ENCODE measurements at regions not wholly inside any gene's neighbourhood (a gene's known extent, or its start where the extent isn't known, plus 50 kb on each side); places are given as distances from the start of the nearest gene placed in this dataset.

DNA sequence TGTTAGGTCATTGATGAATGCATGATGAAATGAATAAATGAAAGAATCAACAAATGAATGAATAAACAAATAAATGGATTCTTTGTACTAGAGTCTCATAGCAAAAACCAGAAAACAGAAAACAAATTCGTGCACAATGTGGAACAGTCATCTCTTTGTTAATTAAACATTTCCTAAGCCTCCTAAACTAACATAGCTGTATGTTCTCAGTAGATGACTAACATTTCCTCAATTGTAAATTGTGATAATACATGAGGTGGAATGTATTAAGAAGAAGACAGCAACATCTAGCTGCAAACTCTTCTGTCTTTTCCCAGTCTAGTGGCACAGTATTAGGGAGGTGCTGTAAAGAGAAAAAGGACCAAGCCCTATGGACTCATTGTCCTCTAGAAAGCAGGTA lies 1021.0 kb downstream of the MCTP2 start:
- DNase-seq (ENCODE audit: low spot score), result no peak

- no peak for DNase-seq (ENCODE audit: low spot score)
Measured at GRCh38 chr15:95254263-95254662, 1022.9 kb downstream of the MCTP2 start.

DNA sequence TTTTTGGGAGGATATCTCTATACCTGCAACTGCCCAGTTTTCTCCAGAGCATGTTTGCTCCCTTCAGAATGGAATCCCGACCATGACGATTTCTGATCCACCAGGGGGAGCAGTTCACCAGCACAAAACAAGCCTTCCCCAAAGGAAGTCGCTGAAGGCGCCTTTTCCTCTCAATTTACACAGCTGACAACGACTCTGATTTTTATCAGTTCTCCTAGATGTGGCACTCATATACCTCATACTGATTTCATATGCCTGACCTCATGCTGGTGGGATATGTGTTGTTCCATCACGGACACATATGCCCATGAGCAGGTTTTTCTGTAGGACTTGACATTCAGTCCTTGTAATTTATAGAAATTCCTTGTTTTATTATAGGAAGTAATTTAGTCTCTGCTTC lies 1028.2 kb downstream of the MCTP2 start:
- peak; percentile 43 for DNase-seq (ENCODE audit: low spot score)

DNA sequence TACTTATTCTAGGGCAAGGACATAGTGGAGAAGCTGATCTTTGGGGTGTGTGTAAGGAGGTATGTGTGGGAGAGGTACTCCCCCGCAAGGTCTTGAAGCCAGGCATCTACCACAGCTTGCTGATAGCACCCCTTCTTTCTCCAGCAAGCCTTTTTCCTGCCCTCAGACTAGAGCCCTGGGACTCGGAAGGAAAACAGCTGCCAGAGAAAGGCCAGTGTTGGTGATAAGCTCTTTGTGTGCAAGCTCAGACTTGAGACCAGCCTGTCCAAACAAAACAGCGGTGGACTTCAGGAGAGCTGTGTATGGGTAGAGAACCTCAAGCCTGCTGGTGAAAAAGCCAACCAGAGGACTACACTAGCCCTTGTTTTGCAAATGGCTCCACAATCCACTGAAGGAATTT lies 1028.6 kb downstream of the MCTP2 start:
- no peak for DNase-seq (ENCODE audit: low spot score)

DNA sequence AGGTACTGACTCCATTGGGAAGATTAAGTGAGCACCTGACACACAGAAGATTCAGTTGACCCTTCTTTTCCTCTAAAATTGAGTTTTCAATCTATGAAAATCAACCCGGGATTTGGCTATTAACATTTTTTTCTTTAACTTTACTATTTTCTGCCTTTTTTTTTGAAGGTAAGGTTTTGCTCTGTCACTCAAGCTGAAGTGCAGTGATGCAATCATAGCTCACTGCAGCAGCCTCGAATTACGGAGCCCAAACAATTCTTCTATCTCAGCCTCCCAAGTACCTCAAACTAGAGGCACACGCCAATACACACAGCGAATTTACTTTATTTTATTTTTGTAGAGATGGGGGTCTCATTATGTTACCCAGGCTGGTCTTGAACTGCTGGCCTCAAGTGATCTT lies 1029.5 kb downstream of the MCTP2 start:
- DNase-seq (ENCODE audit: low spot score), result no peak

DNA sequence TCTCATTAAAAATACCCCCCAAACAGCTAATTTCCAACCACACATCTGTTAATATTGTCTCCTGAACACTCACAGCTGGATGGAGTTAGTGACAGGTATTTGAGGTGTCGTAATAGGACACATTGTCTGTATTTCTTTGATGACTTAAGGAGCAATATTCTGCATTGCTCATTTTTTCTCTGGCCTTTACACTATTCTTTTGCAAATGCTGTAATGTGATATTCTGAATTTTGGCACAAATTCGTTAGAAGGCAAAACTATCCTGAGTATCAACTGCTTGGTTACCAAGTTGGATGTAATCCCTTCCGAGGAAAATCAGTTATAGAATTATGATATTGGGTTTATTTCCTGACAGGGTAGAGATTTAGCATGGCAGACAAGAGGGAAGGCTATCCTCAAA lies 1030.2 kb downstream of the MCTP2 start:
- DNase-seq (ENCODE audit: low spot score), result no peak

GRCh38 chr15:95261968-95262367 lies 1030.6 kb downstream of the MCTP2 start:
- DNase-seq (ENCODE audit: low spot score), result no peak

GRCh38 chr15:95262866-95263564 lies 1031.7 kb downstream of the MCTP2 start:
- no peak for DNase-seq (ENCODE audit: low spot score)

DNA sequence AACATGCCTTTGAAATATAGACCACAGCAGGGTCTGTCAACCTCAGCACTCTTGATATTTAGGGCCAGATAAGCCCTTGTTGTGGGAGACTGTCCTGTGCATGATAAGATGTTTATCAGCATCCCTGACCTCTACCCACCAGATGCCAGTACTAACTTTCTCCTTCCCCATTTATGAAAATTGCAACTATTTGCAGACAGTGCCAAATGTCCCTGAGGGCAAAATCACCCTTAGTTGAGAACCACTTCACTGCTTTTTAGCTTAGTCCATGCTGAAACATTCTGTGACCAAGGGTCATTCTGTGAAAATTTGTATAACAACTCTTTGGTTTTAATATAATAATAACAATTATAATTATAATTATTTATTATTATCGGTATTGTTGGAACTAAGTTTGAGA lies 1032.4 kb downstream of the MCTP2 start:
- no peak for DNase-seq (ENCODE audit: low spot score)

GRCh38 chr15:95265419-95265997 lies 1034.1 kb downstream of the MCTP2 start:
- no peak for DNase-seq (ENCODE audit: low spot score)

DNA sequence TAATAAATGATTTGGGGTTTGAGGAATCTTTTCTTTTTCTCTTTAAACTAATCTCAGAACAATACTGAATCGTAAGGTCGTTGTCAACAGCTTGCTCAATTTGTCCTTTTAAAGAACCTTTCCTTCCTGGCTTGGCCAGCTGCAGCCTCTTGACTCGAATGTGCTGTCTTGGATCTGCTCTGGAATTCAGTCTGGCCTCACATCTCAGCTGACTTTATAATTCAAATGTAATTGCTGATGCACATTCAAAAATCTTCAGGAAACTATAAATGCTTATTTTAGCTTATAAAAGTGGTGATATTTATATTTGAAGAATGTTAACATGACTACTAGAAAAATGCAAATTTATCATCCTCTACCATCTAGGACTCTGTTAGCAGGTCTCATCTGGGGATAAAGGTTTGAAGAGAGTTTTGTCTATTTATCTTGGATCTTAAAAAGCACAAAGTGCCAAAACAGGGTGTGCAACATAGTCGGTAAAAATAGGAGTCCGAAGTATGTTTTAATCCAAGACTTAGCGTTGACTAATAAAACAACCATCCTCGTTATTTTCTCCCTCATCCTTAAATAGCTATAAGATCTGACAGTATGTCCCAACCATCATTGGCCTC lies 1035.2 kb downstream of the MCTP2 start:
- no peak for DNase-seq (ENCODE audit: low spot score)

DNA sequence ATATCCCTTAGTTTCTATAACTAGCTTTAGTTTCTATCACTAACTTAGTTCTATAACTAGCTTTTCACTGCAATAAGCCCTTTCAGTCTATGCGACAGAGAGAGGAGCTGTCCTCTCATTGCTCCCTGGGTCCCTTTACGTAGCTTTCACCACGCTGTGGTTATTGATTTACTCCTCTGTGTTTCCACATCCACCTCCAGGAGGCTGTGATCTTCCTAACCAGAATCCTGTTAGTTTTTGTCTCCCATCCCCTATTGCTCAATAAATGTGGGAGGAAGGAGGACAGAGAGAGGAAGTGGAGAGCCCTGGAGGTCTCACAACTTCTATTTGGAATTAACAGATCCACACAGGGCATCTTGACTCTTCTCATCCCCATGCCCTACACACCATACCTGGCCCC lies 1036.1 kb downstream of the MCTP2 start:
- no peak for DNase-seq (ENCODE audit: low spot score)

GRCh38 chr15:95269242-95270183 lies 1038.2 kb downstream of the MCTP2 start:
- no peak for DNase-seq (ENCODE audit: low spot score)

GRCh38 chr15:95274101-95274500 lies 1042.7 kb downstream of the MCTP2 start:
- DNase-seq (ENCODE audit: low spot score), result no peak

DNA sequence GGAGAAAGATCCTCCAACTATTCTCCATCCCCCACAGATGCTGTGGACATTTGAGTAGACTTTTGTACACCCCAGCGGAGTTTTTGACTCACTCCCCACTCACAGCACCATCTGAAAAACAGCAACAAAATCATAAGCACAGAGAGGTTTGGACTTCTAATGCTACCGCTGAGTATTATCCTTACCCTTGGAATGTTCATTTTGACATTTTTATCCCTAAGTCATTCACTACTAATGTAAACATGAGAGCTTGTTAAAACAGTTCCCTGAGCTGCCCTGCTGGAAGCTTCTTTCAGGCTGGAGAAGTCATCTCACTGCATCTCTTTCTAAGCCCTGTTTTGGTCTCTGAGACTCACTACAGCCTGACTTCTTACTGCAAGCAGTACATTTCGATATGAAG lies 1045.9 kb downstream of the MCTP2 start:
- DNase-seq (ENCODE audit: low spot score), result no peak

- DNase-seq (ENCODE audit: low spot score), result no peak
Measured at GRCh38 chr15:95278532-95279245, 1047.3 kb downstream of the MCTP2 start.

GRCh38 chr15:95279277-95280019 lies 1048.1 kb downstream of the MCTP2 start:
- no peak for DNase-seq (ENCODE audit: low spot score)

GRCh38 chr15:95280711-95281110 lies 1049.3 kb downstream of the MCTP2 start:
- DNase-seq (ENCODE audit: low spot score), result no peak

DNA sequence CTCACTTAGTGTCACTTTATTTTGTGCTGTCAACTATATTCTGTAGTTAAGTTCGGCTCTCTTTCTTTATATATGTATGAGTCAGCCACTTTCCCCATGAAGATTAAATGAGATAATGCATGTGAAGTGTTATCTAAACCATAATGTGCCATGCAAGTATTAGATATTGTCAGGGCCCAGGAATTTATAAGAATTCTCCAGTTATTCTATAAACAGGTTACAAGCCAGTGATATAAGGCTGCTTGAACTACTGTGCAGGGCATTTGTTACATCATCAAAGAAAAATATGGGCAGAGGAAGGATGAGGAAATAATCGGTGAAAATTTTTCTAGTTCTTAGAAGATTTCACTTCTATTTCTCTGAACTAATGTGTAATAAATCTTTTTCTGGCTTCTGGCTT lies 1049.0 kb upstream of the NR2F2 start:
- DNase-seq (ENCODE audit: low spot score), result no peak

- DNase-seq (ENCODE audit: low spot score), result no peak
Measured at GRCh38 chr15:95284492-95284891, 1046.0 kb upstream of the NR2F2 start.

- DNase-seq (ENCODE audit: low spot score), result no peak
Measured at GRCh38 chr15:95284933-95285421, 1045.5 kb upstream of the NR2F2 start.
